ENCODE measurements at regions not wholly inside any gene's neighbourhood (a gene's known extent, or its start where the extent isn't known, plus 50 kb on each side); places are given as distances from the start of the nearest gene placed in this dataset.

GRCh38 chr1:195082183-195082582 is 1526.1 kb downstream of the KCNT2 start:
- DNase-seq (ENCODE audit: low read depth in 2 of 2) = no peak

- DNase-seq (ENCODE audit: low read depth in 2 of 2) = no peak
Measured at GRCh38 chr1:195076682-195077081, 1531.6 kb downstream of the KCNT2 start.

GRCh38 chr1:195075973-195076372 is 1532.3 kb downstream of the KCNT2 start:
- no peak for DNase-seq (ENCODE audit: low read depth in 2 of 2)

- DNase-seq (ENCODE audit: low read depth in 2 of 2) = no peak
Measured at GRCh38 chr1:195071461-195071860, 1536.8 kb downstream of the KCNT2 start.

- DNase-seq (ENCODE audit: low read depth in 2 of 2) = no peak
Measured at GRCh38 chr1:195065437-195065836, 1542.8 kb downstream of the KCNT2 start.

GRCh38 chr1:195064358-195064757 is 1543.9 kb downstream of the KCNT2 start:
- no peak for DNase-seq (ENCODE audit: low read depth in 2 of 2)

- no peak for DNase-seq (ENCODE audit: low read depth in 2 of 2)
Measured at GRCh38 chr1:195054217-195054687, 1554.0 kb downstream of the KCNT2 start.

- no peak for DNase-seq (ENCODE audit: low read depth in 2 of 2)
Measured at GRCh38 chr1:195053478-195053877, 1554.8 kb downstream of the KCNT2 start.

GRCh38 chr1:195047772-195048171 is 1560.5 kb downstream of the KCNT2 start:
- DNase-seq (ENCODE audit: low read depth in 2 of 2) = no peak

- DNase-seq (ENCODE audit: low read depth in 2 of 2) = no peak
Measured at GRCh38 chr1:195045072-195045471, 1563.2 kb downstream of the KCNT2 start.

GRCh38 chr1:195030793-195031192 is 1577.4 kb downstream of the KCNT2 start:
- DNase-seq (ENCODE audit: low read depth in 2 of 2) = no peak

GRCh38 chr1:195026792-195027191 is 1581.4 kb downstream of the KCNT2 start:
- no peak for DNase-seq (ENCODE audit: low read depth in 2 of 2)

- DNase-seq (ENCODE audit: low read depth in 2 of 2) = no peak
Measured at GRCh38 chr1:195019385-195019784, 1588.9 kb downstream of the KCNT2 start.

- DNase-seq (ENCODE audit: low read depth in 2 of 2) = no peak
Measured at GRCh38 chr1:195012995-195013394, 1595.2 kb downstream of the KCNT2 start.

- DNase-seq (ENCODE audit: low read depth in 2 of 2) = no peak
Measured at GRCh38 chr1:195005338-195005737, 1602.9 kb downstream of the KCNT2 start.

- no peak for DNase-seq (ENCODE audit: low read depth in 2 of 2)
Measured at GRCh38 chr1:194990483-194990882, 1617.8 kb downstream of the KCNT2 start.

GRCh38 chr1:194975913-194976312 is 1632.3 kb downstream of the KCNT2 start:
- DNase-seq (ENCODE audit: low read depth in 2 of 2) = no peak

- DNase-seq (ENCODE audit: low read depth in 2 of 2) = no peak
Measured at GRCh38 chr1:194968916-194969315, 1639.3 kb downstream of the KCNT2 start.

- no peak for DNase-seq (ENCODE audit: low read depth in 2 of 2)
Measured at GRCh38 chr1:194959795-194960194, 1648.4 kb downstream of the KCNT2 start.

- no peak for DNase-seq (ENCODE audit: low read depth in 2 of 2)
Measured at GRCh38 chr1:194952171-194952570, 1656.1 kb downstream of the KCNT2 start.

- no peak for DNase-seq (ENCODE audit: low read depth in 2 of 2)
Measured at GRCh38 chr1:194950584-194950983, 1657.7 kb downstream of the KCNT2 start.

GRCh38 chr1:194940336-194941030 is 1667.8 kb downstream of the KCNT2 start:
- no peak for DNase-seq (ENCODE audit: low read depth in 2 of 2)

GRCh38 chr1:194935864-194936263 is 1672.4 kb downstream of the KCNT2 start:
- DNase-seq (ENCODE audit: low read depth in 2 of 2) = no peak

GRCh38 chr1:194931166-194931565 is 1677.1 kb downstream of the KCNT2 start:
- DNase-seq (ENCODE audit: low read depth in 2 of 2) = no peak

Measured in stimulated activated CD8-positive, alpha-beta memory T cell treated with anti-CD3 and anti-CD28 coated beads, Interleukin-15, amount 100 ng/mL, for 48 hours (primary cell).